HG03354 (cell line): ENCODE measurements at regions not wholly inside any gene's neighbourhood (a gene's known extent, or its start where the extent isn't known, plus 50 kb on each side); places are given as distances from the start of the nearest gene placed in this dataset.
"Not testable (repeated sequence)": the region's sequence is repeated elsewhere in the genome, so short reads cannot be mapped to it uniquely, and the experiment has no call there.

ENCODE experiments used
- ATAC-seq: cut with Tn5 transposase; IDR thresholded peaks from one replicate; pipeline ENCODE4 v1.9.1; 2021; ENCODE audit warnings: mild to moderate bottlenecking; ENCODE audit not compliant: unreplicated experiment, poor library complexity, severe bottlenecking

- no peak for ATAC-seq
Measured at GRCh38 chr17:70492368-70492767, 323.0 kb downstream of the KCNJ2 start.

GRCh38 chr17:70493277-70493874, 324.0 kb downstream of the KCNJ2 start:
- ATAC-seq: no peak

- ATAC-seq: no peak
Measured at GRCh38 chr17:70498631-70499030, 329.3 kb downstream of the KCNJ2 start.

GRCh38 chr17:70499067-70499786, 329.9 kb downstream of the KCNJ2 start:
- no peak for ATAC-seq

GRCh38 chr17:70503449-70503848, 334.1 kb downstream of the KCNJ2 start:
- no peak for ATAC-seq

- ATAC-seq: no peak
Measured at GRCh38 chr17:70510288-70510687, 341.0 kb downstream of the KCNJ2 start.

- no peak for ATAC-seq
Measured at GRCh38 chr17:70517816-70518215, 348.5 kb downstream of the KCNJ2 start.

- no peak for ATAC-seq
Measured at GRCh38 chr17:70519300-70519699, 350.0 kb downstream of the KCNJ2 start.

GRCh38 chr17:70520447-70520846, 351.1 kb downstream of the KCNJ2 start:
- ATAC-seq: no peak

- no peak for ATAC-seq
Measured at GRCh38 chr17:70520956-70521355, 351.6 kb downstream of the KCNJ2 start.

- no peak for ATAC-seq
Measured at GRCh38 chr17:70521821-70522256, 352.5 kb downstream of the KCNJ2 start.

GRCh38 chr17:70523426-70523825, 354.1 kb downstream of the KCNJ2 start:
- ATAC-seq: no peak

- not testable (repeated sequence) for ATAC-seq
Measured at GRCh38 chr17:70525035-70525434, 355.7 kb downstream of the KCNJ2 start.

- no peak for ATAC-seq
Measured at GRCh38 chr17:70525961-70526360, 356.6 kb downstream of the KCNJ2 start.

- no peak for ATAC-seq
Measured at GRCh38 chr17:70527364-70527888, 358.1 kb downstream of the KCNJ2 start.

- ATAC-seq: no peak
Measured at GRCh38 chr17:70533427-70533826, 364.1 kb downstream of the KCNJ2 start.

- no peak for ATAC-seq
Measured at GRCh38 chr17:70535986-70536385, 366.7 kb downstream of the KCNJ2 start.

- ATAC-seq: no peak
Measured at GRCh38 chr17:70539132-70539924, 370.0 kb downstream of the KCNJ2 start.

GRCh38 chr17:70542876-70543275, 373.5 kb downstream of the KCNJ2 start:
- no peak for ATAC-seq

GRCh38 chr17:70544317-70544716, 375.0 kb downstream of the KCNJ2 start:
- ATAC-seq: no peak
